ENCODE measurements at regions not wholly inside any gene's neighbourhood (a gene's known extent, or its start where the extent isn't known, plus 50 kb on each side); places are given as distances from the start of the nearest gene placed in this dataset.
"Not testable (repeated sequence)": the region's sequence is repeated elsewhere in the genome, so short reads cannot be mapped to it uniquely, and the experiment has no call there.

GRCh38 chr10:7054915-7055314 is 355.9 kb downstream of the SFMBT2 start:
- Mint-ChIP-seq H3K27me3 (ENCODE audit: low read depth, poor library complexity) (peaks cover 7% of the 10 kb centered on the region), H3K9me3 (peaks cover 20% of the 10 kb centered on the region), H3K27ac (no peak overlapping the region), H3K4me3 (no peak overlapping the region), H3K36me3 (ENCODE audit: low read depth) (no peaks in the 10 kb centered on the region), H3K4me1 (no peaks in the 10 kb centered on the region)
- peak; percentile 40 for TF ChIP-seq CTCF (IDR thresholded peaks at IDR 0.05)
- peak; percentile 6 for DNase-seq

DNA sequence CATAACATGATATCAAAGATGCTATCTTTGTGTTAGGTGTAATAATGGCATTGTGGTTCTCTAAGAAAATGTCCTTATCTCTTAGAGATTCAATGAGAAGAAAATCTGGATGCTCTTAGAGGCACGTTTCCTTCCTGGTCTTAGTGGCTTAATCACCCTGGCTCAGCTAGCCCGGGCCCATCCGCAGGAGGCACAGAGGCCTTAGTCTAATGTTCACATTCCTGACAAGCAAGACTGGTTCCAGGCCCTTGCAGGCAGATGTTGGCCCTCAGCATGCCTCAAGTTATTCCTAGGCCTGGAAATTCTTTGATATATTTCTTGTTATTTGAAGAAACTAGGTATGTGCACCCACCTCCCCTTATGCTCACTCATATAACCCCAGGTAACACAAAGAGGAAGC is 357.6 kb downstream of the SFMBT2 start:
- no peak for TF ChIP-seq CTCF (IDR thresholded peaks at IDR 0.05)
- no peak overlapping the region for H3K27ac Mint-ChIP-seq
- no peaks in the 10 kb centered on the region for H3K4me1 Mint-ChIP-seq
- H3K27me3 Mint-ChIP-seq (ENCODE audit: low read depth, poor library complexity) = peaks cover 7% of the 10 kb centered on the region
- H3K4me3 Mint-ChIP-seq = no peak overlapping the region
- no peaks in the 10 kb centered on the region for H3K36me3 Mint-ChIP-seq (ENCODE audit: low read depth)
- H3K9me3 Mint-ChIP-seq = peaks cover 29% of the 10 kb centered on the region
- DNase-seq = no peak

- peak overlapping the region; percentile 75 for H3K27ac Mint-ChIP-seq
- not testable (repeated sequence) for H3K4me1 Mint-ChIP-seq
Measured at GRCh38 chr10:7050024-7050423, 360.8 kb downstream of the SFMBT2 start.

DNA sequence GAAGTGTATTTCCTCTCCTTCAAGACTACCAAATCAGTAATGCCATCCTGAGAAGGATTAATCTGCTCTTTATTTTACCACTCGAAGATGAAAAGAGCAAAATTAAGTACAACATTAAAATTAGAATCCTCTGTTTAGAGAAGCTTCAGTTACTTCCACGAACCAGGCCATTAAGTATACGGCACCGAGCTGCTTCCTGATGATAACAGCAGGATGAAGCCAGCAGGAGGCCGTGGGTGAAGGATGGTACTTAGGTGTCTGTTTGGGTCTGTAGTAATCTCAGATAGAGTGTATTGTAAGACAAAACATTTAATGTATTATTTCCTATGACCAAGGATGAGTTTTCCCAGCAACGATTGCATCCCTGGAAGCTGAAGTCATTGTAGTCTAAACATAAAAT is 362.8 kb downstream of the SFMBT2 start:
- H3K9me3 Mint-ChIP-seq = peaks cover 26% of the 10 kb centered on the region
- no peak for DNase-seq
- no peak overlapping the region for H3K4me3 Mint-ChIP-seq
- peaks cover 7% of the 10 kb centered on the region for H3K27me3 Mint-ChIP-seq (ENCODE audit: low read depth, poor library complexity)
- no peaks in the 10 kb centered on the region for H3K4me1 Mint-ChIP-seq
- no peaks in the 10 kb centered on the region for H3K36me3 Mint-ChIP-seq (ENCODE audit: low read depth)
- TF ChIP-seq CTCF (IDR thresholded peaks at IDR 0.05) = no peak
- no peak overlapping the region for H3K27ac Mint-ChIP-seq

More at GRCh38 chr10:7050024-7050423, 360.8 kb downstream of the SFMBT2 start:
- H3K4me3 Mint-ChIP-seq; DNase-seq; H3K27me3 Mint-ChIP-seq (ENCODE audit: low read depth, poor library complexity); H3K36me3 Mint-ChIP-seq (ENCODE audit: low read depth): not testable (repeated sequence)
- peaks cover 26% of the 10 kb centered on the region for H3K9me3 Mint-ChIP-seq

DNA sequence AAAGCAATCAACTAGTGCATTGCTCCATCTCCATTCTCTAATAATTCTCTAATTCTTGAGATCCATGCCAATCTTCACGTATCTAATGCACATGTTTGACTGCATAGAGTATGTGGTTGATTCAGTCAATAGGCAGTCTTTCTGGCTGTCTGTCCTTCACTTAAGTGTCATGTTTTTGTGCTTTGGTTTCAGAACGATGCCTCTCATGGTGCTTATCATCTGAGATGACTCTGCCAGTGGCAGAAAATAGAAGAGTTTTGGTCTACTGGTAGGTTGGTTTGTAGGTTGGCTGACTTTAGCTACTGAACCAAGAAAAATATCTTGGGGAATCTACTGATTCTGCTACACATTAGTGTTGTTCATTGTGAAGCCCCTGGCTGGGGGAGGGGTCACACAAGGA is 364.2 kb downstream of the SFMBT2 start:
- H3K9me3 Mint-ChIP-seq = peaks cover 26% of the 10 kb centered on the region
- no peak for DNase-seq
- H3K4me3 Mint-ChIP-seq = no peak overlapping the region
- H3K4me1 Mint-ChIP-seq = no peaks in the 10 kb centered on the region
- H3K27ac Mint-ChIP-seq = no peak overlapping the region
- H3K27me3 Mint-ChIP-seq (ENCODE audit: low read depth, poor library complexity) = peaks cover 14% of the 10 kb centered on the region
- TF ChIP-seq CTCF (IDR thresholded peaks at IDR 0.05) = no peak
- H3K36me3 Mint-ChIP-seq (ENCODE audit: low read depth) = no peaks in the 10 kb centered on the region

DNA sequence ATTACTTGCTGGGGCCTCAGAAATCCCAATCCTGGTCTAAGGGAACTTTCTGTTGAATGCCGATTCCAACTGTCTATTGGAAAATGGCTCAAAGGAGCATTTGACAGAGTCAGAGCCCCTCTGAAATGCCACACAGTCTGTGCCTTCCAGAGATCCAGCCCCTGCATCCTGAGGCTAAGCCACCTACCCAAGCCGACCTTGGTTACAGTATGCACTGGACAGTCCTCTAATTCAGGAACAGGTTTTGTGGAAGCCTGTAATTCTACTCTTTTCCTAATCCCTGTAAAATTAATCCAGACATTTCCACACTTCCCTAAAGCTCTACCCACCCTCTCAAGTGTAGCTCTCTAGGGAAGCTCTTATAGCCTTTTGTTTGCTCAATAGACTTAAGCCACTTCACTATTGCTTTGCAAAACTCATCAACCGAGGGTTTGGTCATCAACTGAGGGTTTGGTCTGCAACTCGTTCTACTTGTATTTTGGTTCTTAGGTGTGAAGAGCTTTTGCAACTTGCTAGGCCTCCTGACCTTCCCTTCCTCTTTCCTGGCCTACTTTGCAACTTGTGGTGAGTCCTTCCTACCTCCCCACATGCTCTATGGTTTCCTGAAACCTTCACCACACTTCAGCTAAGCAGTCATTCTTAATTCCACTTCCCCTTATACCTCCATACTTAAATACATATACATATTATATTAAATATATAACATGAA is 364.8 kb downstream of the SFMBT2 start:
- Mint-ChIP-seq H3K4me3 (no peak overlapping the region), H3K27me3 (ENCODE audit: low read depth, poor library complexity) (peaks cover 14% of the 10 kb centered on the region), H3K4me1 (no peaks in the 10 kb centered on the region), H3K27ac (no peak overlapping the region), H3K9me3 (peaks cover 26% of the 10 kb centered on the region), H3K36me3 (ENCODE audit: low read depth) (no peaks in the 10 kb centered on the region)
- no peak for DNase-seq
- no peak for TF ChIP-seq CTCF (IDR thresholded peaks at IDR 0.05)

All from nephron progenitor cell (in vitro differentiated cells).